ENCODE measurements at regions not wholly inside any gene's neighbourhood (a gene's known extent, or its start where the extent isn't known, plus 50 kb on each side); places are given as distances from the start of the nearest gene placed in this dataset.

DNA sequence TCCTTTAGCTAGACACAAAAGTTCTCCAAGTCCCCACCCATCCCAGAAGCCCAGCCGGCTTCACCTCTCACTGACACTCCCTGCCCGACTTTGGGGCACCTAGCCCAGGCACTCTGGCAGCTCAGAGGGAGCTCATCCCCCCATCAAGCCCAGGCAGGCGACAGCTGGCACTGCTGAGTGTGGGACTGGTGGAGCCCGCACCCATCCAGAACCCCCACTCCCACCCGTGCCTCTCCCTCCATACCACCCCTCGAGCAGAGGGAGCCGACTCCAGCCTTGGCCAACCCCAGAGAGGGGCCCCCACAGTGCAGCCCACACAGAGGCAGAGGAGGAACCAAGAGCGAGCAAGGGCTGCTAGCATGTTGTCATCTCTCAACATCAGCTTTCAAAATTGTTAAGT is 658.6 kb downstream of the AMY1C start:
- Histone ChIP-seq H3K4ac (ENCODE audit: low read depth in 1 of 2, low read length in 2 of 2) (no peak overlapping the region), H3K9me3 (ENCODE audit: control insufficient read depth, low read length) (peaks cover 7% of the 10 kb centered on the region), H3K27ac (ENCODE audit: low read length, poor library complexity, severe bottlenecking) (no peak overlapping the region), H3K4me2 (ENCODE audit: low read length, poor library complexity, severe bottlenecking) (no peak overlapping the region), H2BK120ac (ENCODE audit: low read depth, low read length) (no peak overlapping the region), H4K91ac (ENCODE audit: low read length) (no peak overlapping the region), H3K4me1 (ENCODE audit: control insufficient read depth, insufficient read depth, low read depth, low read length) (no peaks in the 10 kb centered on the region), H3K14ac (ENCODE audit: low read length in 2 of 2) (no peak overlapping the region), H2BK5ac (ENCODE audit: low read depth, low read length, poor library complexity, severe bottlenecking) (no peak overlapping the region), H3K4me3 (ENCODE audit: insufficient read depth in 1 of 2, low read depth in 1 of 2, low read length in 2 of 2) (no peak overlapping the region), H2AK5ac (ENCODE audit: low read length, severe bottlenecking) (no peak overlapping the region), H3K23ac (ENCODE audit: low read length in 2 of 2) (no peak overlapping the region), H3K36me3 (ENCODE audit: control insufficient read depth in 1 of 2, insufficient read depth in 2 of 2, low read depth in 1 of 2, low read length in 2 of 2) (no peaks in the 10 kb centered on the region), H2BK12ac (ENCODE audit: low read length in 2 of 2) (no peak overlapping the region), H3K27me3 (ENCODE audit: control insufficient read depth in 1 of 2, insufficient read depth in 1 of 2, low read length in 2 of 2) (no peaks in the 10 kb centered on the region), H2BK15ac (ENCODE audit: low read depth, poor library complexity, severe bottlenecking) (peak overlapping the region; percentile 26), H2AFZ (ENCODE audit: low read depth, low read length) (no peak overlapping the region), H3K79me1 (replicated peaks; ENCODE audit: low read length, poor library complexity, severe bottlenecking) (no peaks in the 10 kb centered on the region), H4K8ac (ENCODE audit: low read length) (no peak overlapping the region), H3K18ac (ENCODE audit: low read depth in 1 of 2, low read length in 2 of 2) (no peak overlapping the region), H3K9ac (ENCODE audit: low read length) (no peak overlapping the region)
- WGBS = 82% methylated on average over 8 of the region's 8 CpGs
- DNase-seq = no peak

DNA sequence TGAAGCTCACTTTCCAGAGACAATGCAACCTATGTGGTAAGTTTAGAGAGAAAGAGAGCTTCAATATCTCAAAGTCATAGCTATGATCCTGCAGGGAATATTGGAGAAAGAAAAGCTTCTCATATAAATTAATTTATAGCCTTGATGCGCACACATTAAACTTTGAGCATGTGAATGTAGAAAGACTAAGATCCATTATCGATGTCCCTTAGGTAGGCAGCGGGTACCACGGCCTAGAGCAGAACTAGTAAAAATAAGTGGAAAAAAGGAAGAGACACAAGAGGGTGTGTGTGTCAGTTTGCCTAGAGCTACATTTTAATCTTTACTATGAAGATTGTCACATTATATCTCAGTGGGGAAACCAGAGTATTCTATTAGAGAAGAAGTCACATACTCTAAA is 685.6 kb downstream of the AMY1C start:
- Histone ChIP-seq H3K27ac (ENCODE audit: low read length, poor library complexity, severe bottlenecking) (no peak overlapping the region), H2BK12ac (ENCODE audit: low read length in 2 of 2) (no peak overlapping the region), H4K8ac (ENCODE audit: low read length) (no peak overlapping the region), H3K23ac (ENCODE audit: low read length in 2 of 2) (no peak overlapping the region), H3K4me1 (ENCODE audit: control insufficient read depth, insufficient read depth, low read depth, low read length) (no peaks in the 10 kb centered on the region), H3K4me3 (ENCODE audit: insufficient read depth in 1 of 2, low read depth in 1 of 2, low read length in 2 of 2) (no peak overlapping the region), H2BK5ac (ENCODE audit: low read depth, low read length, poor library complexity, severe bottlenecking) (no peak overlapping the region), H3K18ac (ENCODE audit: low read depth in 1 of 2, low read length in 2 of 2) (no peak overlapping the region), H2BK15ac (ENCODE audit: low read depth, poor library complexity, severe bottlenecking) (no peak overlapping the region), H2BK120ac (ENCODE audit: low read depth, low read length) (no peak overlapping the region), H3K79me1 (replicated peaks; ENCODE audit: low read length, poor library complexity, severe bottlenecking) (no peaks in the 10 kb centered on the region), H3K4me2 (ENCODE audit: low read length, poor library complexity, severe bottlenecking) (no peak overlapping the region), H3K36me3 (ENCODE audit: control insufficient read depth in 1 of 2, insufficient read depth in 2 of 2, low read depth in 1 of 2, low read length in 2 of 2) (no peaks in the 10 kb centered on the region), H3K27me3 (ENCODE audit: control insufficient read depth in 1 of 2, insufficient read depth in 1 of 2, low read length in 2 of 2) (no peaks in the 10 kb centered on the region), H3K9ac (ENCODE audit: low read length) (no peak overlapping the region), H3K9me3 (ENCODE audit: control insufficient read depth, low read length) (peaks cover 7% of the 10 kb centered on the region), H3K14ac (ENCODE audit: low read length in 2 of 2) (no peak overlapping the region), H2AK5ac (ENCODE audit: low read length, severe bottlenecking) (no peak overlapping the region), H3K4ac (ENCODE audit: low read depth in 1 of 2, low read length in 2 of 2) (no peak overlapping the region), H2AFZ (ENCODE audit: low read depth, low read length) (no peak overlapping the region), H4K91ac (ENCODE audit: low read length) (no peak overlapping the region)
- WGBS = 72% methylated on average over 4 of the region's 4 CpGs
- no peak for DNase-seq

DNA sequence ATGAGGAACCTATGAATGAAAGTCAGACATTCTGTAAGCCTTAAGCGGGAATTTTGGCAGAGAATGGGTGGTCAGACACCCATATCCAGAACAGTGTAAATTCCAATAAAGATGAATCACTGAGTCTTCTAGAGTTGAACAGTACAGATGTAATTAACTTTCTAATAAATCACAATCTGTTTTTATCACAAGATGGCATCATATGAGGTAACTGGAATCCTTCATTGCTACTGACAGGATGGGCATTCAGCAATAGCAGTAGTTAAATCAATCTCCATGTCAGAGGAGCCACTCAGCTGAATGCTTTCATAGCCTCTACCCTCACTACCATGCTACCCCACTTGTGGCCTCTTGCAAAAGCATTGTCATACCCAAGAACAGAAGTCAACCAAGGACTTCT is 690.3 kb downstream of the AMY1C start:
- Histone ChIP-seq H3K4ac (ENCODE audit: low read depth in 1 of 2, low read length in 2 of 2) (no peak overlapping the region), H4K8ac (ENCODE audit: low read length) (no peak overlapping the region), H2AFZ (ENCODE audit: low read depth, low read length) (no peak overlapping the region), H4K91ac (ENCODE audit: low read length) (no peak overlapping the region), H3K4me2 (ENCODE audit: low read length, poor library complexity, severe bottlenecking) (no peak overlapping the region), H2BK12ac (ENCODE audit: low read length in 2 of 2) (no peak overlapping the region), H3K27me3 (ENCODE audit: control insufficient read depth in 1 of 2, insufficient read depth in 1 of 2, low read length in 2 of 2) (no peaks in the 10 kb centered on the region), H3K36me3 (ENCODE audit: control insufficient read depth in 1 of 2, insufficient read depth in 2 of 2, low read depth in 1 of 2, low read length in 2 of 2) (no peaks in the 10 kb centered on the region), H3K79me1 (replicated peaks; ENCODE audit: low read length, poor library complexity, severe bottlenecking) (no peaks in the 10 kb centered on the region), H3K18ac (ENCODE audit: low read depth in 1 of 2, low read length in 2 of 2) (no peak overlapping the region), H2BK5ac (ENCODE audit: low read depth, low read length, poor library complexity, severe bottlenecking) (no peak overlapping the region), H3K23ac (ENCODE audit: low read length in 2 of 2) (no peak overlapping the region), H3K9me3 (ENCODE audit: control insufficient read depth, low read length) (no peaks in the 10 kb centered on the region), H3K14ac (ENCODE audit: low read length in 2 of 2) (no peak overlapping the region), H3K4me1 (ENCODE audit: control insufficient read depth, insufficient read depth, low read depth, low read length) (no peaks in the 10 kb centered on the region), H2AK5ac (ENCODE audit: low read length, severe bottlenecking) (no peak overlapping the region), H2BK120ac (ENCODE audit: low read depth, low read length) (no peak overlapping the region), H3K4me3 (ENCODE audit: insufficient read depth in 1 of 2, low read depth in 1 of 2, low read length in 2 of 2) (no peak overlapping the region), H3K27ac (ENCODE audit: low read length, poor library complexity, severe bottlenecking) (no peak overlapping the region), H2BK15ac (ENCODE audit: low read depth, poor library complexity, severe bottlenecking) (no peak overlapping the region), H3K9ac (ENCODE audit: low read length) (no peak overlapping the region)
- DNase-seq = no peak
- no CpG with 5 or more reads among the region's 1 CpG for whole genome bisulfite sequencing

DNA sequence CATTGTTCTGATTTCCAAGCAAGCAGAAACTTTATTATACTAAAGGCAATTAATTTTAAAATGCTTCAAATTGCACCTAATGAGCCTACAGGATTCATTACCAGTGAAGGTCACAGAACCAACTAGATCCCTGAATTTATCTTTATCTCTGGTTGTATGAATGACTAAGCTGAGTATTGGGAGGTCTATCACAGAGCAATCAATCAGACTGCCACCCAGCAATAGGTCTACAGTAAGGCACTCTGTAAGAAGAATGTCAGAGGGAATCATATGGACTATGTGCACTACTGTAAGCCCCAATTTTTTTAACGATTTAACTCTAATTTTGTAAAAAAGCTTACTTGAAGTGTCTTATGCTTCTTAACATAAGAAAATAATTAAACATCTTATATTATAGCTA is 707.0 kb downstream of the AMY1C start:
- WGBS = no CpG with 5 or more reads among the region's 1 CpG
- H4K8ac ChIP-seq (ENCODE audit: low read length) = no peak overlapping the region
- DNase-seq = no peak
- no peak overlapping the region for H3K14ac ChIP-seq (ENCODE audit: low read length in 2 of 2)
- no peak overlapping the region for H2AK5ac ChIP-seq (ENCODE audit: low read length, severe bottlenecking)
- no peak overlapping the region for H2BK15ac ChIP-seq (ENCODE audit: low read depth, poor library complexity, severe bottlenecking)
- H3K36me3 ChIP-seq (ENCODE audit: control insufficient read depth in 1 of 2, insufficient read depth in 2 of 2, low read depth in 1 of 2, low read length in 2 of 2) = no peaks in the 10 kb centered on the region
- no peak overlapping the region for H2BK5ac ChIP-seq (ENCODE audit: low read depth, low read length, poor library complexity, severe bottlenecking)
- no peak overlapping the region for H2BK12ac ChIP-seq (ENCODE audit: low read length in 2 of 2)
- H4K91ac ChIP-seq (ENCODE audit: low read length) = no peak overlapping the region
- no peak overlapping the region for H3K9ac ChIP-seq (ENCODE audit: low read length)
- no peaks in the 10 kb centered on the region for H3K4me1 ChIP-seq (ENCODE audit: control insufficient read depth, insufficient read depth, low read depth, low read length)
- H3K27me3 ChIP-seq (ENCODE audit: control insufficient read depth in 1 of 2, insufficient read depth in 1 of 2, low read length in 2 of 2) = no peaks in the 10 kb centered on the region
- no peak overlapping the region for H3K18ac ChIP-seq (ENCODE audit: low read depth in 1 of 2, low read length in 2 of 2)
- no peak overlapping the region for H3K23ac ChIP-seq (ENCODE audit: low read length in 2 of 2)
- no peak overlapping the region for H3K27ac ChIP-seq (ENCODE audit: low read length, poor library complexity, severe bottlenecking)
- H2AFZ ChIP-seq (ENCODE audit: low read depth, low read length) = no peak overlapping the region
- H3K79me1 ChIP-seq (replicated peaks; ENCODE audit: low read length, poor library complexity, severe bottlenecking) = no peaks in the 10 kb centered on the region
- no peak overlapping the region for H3K4ac ChIP-seq (ENCODE audit: low read depth in 1 of 2, low read length in 2 of 2)
- no peak overlapping the region for H2BK120ac ChIP-seq (ENCODE audit: low read depth, low read length)
- no peak overlapping the region for H3K4me3 ChIP-seq (ENCODE audit: insufficient read depth in 1 of 2, low read depth in 1 of 2, low read length in 2 of 2)
- H3K9me3 ChIP-seq (ENCODE audit: control insufficient read depth, low read length) = peaks cover 36% of the 10 kb centered on the region
- H3K4me2 ChIP-seq (ENCODE audit: low read length, poor library complexity, severe bottlenecking) = no peak overlapping the region
